ENCODE measurements at regions not wholly inside any gene's neighbourhood (a gene's known extent, or its start where the extent isn't known, plus 50 kb on each side); places are given as distances from the start of the nearest gene placed in this dataset.

DNA sequence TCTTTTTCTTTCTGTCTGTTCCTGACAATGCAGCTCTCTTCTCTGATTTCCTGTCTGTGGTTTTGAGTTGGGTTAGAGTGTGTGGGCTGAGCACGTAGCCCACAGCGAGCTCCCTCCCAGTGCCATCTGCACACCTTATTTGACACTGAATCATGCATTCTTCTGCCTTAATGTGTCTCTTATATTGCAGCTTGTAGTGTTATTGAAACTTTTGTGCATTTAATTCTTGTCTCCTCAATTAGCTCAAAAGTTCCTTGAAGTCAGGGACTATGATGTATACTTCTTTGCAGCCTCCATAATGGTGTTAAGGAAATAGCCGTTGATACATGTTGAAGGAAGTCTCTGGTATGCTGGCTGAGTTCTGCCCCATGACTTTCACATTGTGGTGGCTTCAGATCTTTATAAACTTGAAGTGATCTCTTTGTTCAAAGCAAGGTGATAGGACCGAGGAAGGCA, 576.2 kb upstream of the CLINT1 start:
- DNase-seq: no peak

DNA sequence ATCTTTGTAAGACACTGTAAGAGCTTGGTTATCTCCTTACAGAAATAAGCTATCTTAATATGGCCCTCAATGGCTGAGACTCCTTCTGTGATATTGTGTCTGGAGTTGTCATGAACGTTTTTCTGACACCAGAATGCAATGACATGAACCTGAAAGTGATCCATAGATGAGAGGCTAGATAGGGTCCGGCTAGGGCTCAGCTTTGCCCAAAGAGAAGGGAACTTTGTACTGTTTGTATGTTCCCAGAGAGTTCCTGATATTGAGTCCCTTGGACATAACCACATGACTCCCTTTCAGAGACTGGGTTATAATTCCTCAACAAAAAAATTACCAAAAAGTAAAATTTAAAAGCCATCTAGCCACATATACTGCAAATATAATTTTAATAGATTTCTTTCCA, 575.8 kb upstream of the CLINT1 start:
- no peak for DNase-seq

DNA sequence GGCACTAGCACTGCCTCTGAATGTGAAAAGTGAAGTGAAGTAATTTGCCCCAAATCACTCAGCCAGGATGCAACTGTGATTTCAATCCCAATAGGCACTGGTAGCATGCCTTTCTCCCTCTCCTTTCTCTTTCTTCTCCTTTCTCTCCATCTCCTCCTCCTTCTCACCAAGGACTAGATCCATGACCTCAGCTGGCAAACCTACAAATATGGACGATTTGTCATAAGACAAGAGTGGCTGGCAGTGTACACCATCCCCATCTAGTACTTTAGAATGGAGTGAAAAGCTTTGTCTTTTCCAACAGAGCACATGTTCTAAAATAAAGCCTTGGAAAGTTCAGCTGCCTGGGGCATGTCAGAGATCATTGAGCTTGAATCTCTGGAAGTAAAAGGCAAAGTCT, 574.7 kb upstream of the CLINT1 start:
- no peak for DNase-seq

DNA sequence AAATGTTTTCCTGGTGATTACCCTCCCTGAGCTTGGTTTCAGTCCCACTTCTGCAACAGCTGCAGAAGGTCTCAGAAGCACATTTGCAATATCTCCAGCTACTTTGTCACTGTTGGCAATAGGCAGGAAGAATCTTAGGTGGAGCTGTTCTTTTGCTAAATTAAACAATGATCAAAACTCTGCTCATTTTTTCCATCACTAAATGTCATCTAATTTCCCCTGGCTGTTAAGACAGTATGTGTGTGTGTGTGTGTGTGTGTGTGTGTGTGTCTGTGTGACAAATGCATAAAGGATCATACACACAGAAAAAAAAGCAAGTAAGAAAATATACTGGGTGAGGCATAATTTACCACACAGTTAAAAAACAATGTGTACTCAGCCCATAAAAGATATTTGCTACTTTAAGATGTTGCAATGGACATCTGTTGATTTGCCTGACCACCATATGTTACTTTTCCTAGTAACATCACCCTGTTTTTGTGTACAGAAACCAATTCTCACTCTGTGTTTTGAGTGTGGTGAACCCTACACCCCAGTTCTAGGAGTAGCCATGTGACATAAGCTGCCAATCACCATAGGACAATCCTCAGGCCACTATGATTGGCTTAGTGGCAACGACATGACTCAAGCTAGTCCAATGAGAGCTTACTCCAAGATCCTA, 572.6 kb upstream of the CLINT1 start:
- DNase-seq: no peak

- DNase-seq: no peak
These were observed 571.8 kb upstream of the CLINT1 start for GRCh38 chr5:158430798-158431167.

DNA sequence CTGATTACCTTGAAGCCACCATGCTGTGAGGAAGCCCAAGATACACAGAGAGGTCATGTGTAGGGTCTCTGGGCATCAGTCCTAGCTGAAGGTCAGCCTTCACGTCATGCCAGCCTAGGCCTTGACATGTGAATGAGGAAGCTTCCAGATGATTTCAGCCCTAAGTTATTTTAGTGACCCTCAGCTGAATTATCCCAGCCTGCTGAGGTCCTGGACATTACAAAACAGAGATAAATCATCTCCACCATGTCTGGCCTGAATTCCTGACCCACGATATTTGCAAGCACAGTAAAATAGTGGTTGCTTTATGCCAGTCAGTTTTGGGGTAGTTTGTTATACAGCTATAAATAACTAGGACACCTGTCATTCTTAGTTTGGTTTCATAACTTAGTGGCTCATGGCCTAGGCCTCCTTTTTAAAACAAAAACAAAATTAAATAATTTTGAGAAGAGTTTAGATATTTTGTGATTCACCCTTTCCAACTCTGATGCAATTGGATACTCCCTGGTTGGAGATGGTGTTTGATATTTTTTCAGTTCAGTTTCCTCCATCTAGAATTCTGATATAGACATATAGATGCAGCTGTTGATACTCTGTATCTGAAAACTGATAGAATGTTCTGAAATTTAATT, 571.3 kb upstream of the CLINT1 start:
- DNase-seq: no peak

DNA sequence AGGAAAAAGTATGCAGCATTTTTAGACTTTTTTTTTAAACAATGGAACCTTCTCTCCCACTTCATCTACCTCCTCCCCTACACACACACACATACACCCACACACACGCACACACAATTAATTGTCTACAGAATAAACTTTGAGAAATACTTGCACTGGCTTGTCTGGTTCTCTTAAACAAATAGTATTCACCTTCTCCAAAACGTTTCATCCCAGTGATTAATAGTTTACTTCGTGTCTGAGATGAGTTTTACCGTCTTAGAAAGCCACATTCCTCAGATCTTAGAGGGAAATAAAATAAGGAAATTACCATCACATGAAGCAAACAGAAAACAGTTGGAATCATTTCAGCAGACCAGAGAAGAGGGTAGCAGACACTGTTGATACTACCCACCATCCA, 570.6 kb upstream of the CLINT1 start:
- no peak for DNase-seq

DNA sequence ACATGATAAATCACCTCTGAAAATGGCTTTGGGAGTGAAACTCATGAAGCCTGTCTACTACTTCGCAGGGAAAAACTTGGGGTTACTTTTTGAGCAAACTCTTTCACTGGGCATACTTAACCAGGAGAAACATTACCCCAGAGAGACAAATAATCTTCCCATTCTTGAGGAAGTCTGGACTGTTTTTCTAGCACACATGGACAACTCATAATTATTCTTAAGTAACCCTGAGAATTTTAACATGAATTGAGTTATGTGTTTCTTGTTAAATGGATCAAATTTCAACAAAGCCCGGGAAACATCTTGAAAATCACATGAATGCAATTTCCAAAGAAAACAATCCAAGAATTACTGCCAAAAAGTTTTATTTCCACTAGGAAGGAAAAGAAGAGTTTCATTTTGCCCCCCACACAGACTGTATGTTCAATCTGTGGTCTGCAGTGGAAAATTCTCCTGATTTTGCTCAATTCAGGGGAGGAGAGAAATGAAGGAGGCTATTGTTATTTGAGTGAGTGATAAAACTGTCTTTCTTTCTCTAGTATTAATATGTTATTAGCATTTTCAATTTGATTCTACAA, 564.8 kb upstream of the CLINT1 start:
- no peak for DNase-seq

DNA sequence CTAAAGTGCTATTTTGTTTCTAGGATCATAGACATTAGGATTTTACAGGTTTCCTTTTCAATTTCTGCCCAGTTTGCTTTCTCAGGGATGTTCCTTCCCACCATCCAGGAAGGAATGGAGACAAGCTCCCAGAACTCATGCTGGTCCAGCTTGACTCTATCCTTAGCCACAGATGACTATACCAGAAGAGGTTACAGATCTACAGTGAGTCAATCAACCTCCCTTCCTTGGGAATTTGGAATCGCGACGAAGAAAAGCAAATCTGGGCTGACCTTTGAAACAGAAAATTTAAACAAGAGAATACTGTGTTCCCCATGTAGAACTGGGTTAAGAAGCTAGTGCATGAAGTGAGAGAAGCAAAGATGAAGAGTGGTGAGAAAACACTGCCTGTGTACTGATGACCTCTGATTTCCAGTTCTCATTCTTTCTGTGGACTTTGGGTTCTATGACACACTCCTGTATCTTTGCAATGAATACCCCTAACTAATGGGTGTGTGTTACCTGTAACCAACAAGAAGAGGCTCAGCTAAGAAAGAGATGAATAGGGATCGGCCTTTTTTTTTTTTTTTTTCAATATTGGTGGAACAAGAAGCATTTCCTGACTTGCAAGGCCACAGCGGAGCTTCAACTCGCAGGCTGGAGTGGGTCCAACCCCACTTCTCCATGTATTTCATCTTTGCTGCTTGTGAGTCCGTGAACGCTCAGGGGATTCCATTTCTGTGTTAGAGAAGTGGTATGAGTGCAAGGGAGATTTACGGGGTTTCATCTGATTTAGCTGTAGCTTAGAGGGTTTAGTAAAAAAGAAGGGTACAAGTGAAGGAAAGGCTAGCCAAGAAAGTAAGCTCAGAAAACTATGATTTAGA, 563.9 kb upstream of the CLINT1 start:
- DNase-seq: no peak

- DNase-seq: no peak
These were observed 562.4 kb upstream of the CLINT1 start for GRCh38 chr5:158421319-158421718.

DNA sequence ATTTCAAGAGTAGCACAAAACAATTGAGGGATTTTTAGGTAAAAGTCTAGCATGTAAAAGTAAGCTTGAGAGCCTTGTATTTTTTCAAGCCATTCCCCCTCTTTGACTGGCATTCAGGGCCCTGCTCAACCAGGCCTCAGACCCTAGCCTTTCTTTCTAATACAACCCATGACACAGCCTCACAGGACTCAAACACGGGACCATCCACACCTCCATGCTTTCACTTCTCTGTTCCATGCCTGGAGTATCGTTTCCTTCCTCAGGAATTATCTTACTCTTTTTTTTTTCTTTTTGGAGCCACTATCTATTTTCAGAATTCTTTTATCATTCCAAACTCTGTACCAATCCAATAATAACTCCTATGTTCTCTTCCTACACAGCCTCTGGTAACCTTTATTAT, 560.2 kb upstream of the CLINT1 start:
- no peak for DNase-seq

DNA sequence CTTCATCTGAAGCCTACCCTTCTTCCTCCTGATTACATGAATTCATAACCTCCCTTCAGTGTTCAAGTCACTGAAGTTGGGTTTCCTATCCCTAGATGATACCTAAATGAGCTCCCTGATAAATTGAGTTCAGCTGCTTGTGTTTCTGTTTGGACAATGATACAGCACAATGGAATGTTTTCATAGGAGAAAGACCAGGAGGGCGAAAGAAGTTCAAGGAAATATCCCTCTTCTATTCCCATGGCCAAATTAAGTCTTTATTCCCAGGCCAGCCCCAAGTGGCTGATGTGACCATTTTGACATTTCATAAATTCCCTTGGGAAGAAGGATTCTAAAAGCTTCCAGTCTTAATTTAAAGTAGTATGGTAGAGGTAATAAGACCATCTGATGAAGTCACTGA, 555.8 kb upstream of the CLINT1 start:
- no peak for DNase-seq

- DNase-seq: no peak
These were observed 555.4 kb upstream of the CLINT1 start for GRCh38 chr5:158414333-158414762.

DNA sequence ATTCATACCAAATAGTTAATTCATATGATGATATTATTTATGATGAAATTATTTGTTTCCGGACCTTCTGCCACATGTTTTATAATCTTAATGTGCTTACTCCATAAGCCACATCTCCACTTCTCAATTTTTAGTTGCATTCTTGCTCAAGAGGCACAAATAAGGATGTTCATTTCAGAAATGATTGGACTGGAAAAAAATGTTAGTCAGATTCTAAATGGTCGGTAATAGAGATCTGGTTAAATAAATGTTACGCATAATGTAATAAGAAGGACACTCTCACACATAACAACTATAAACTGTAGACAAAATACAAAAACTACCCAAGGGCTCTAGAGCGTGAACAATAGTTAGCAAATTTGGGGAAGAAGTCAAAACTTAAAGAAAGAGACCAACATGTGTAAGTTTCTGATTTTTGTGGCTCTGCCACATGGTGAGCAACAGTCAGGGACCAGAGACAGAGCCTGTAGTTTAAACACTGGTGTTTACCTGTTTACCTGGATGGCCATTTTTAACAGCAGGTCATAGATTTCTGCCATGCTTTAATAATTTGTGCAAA, 554.3 kb upstream of the CLINT1 start:
- DNase-seq: no peak

DNA sequence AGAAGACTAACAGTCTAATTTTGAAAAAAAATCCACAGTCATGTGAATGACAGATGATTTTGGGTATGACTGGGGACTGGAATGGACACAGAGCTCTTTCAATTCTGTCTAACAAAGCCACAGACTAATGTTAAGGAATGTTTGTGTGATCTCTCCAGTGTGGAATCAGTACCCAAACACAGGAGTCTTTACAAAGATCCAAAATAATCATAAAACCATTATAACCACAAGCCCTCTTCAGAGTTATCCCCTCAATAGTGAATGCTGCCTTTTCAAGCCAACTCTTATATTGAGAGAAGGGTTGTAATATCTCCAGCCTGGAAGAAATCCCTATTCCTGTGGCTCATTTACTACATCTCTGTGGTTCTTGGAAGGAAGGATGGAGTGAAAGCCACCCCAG, 552.0 kb upstream of the CLINT1 start:
- DNase-seq: no peak

- DNase-seq: no peak
These were observed 550.6 kb upstream of the CLINT1 start for GRCh38 chr5:158409507-158409906.

- DNase-seq: no peak
These were observed 548.9 kb upstream of the CLINT1 start for GRCh38 chr5:158407824-158408195.

GRCh38 chr5:158406884-158407823, 548.2 kb upstream of the CLINT1 start:
- DNase-seq: no peak

GRCh38 chr5:158398360-158399201, 539.6 kb upstream of the CLINT1 start:
- DNase-seq: no peak

DNA sequence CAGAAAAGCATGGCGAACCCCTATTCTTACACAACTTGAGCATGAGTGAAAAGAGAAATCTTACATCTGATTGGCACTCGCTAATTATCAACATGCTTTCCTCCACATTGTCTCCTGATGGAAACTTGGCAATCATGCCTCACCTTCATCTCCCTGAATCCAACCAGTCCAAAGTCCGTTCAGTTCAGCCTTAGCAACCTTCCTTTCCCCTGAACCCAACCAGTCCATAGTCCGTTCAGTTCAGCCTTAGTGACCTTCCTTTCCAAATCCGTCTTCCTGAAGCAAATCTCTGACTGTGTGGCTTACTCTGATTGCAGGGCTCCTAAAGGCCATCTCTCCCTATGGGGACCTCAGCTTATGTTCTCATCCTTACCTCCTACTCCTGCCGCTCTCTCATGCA, 538.3 kb upstream of the CLINT1 start:
- DNase-seq: no peak

- DNase-seq: no peak
These were observed 535.2 kb upstream of the CLINT1 start for GRCh38 chr5:158394102-158394501.
